ENCODE measurements at regions not wholly inside any gene's neighbourhood (a gene's known extent, or its start where the extent isn't known, plus 50 kb on each side); places are given as distances from the start of the nearest gene placed in this dataset.

GRCh38 chr16:79661578-79661977 is 61.0 kb upstream of the MAF start:
- Histone ChIP-seq H3K4me1 (no peaks in the 10 kb centered on the region), H3K27ac (no peak overlapping the region), H3K27me3 (no peaks in the 10 kb centered on the region), H3K36me3 (no peaks in the 10 kb centered on the region), H3K4me3 (no peak overlapping the region), H3K9me3 (no peaks in the 10 kb centered on the region)
- TF ChIP-seq CTCF (IDR thresholded peaks at IDR 0.05) = no peak
- ATAC-seq (no peak), DNase-seq (no peak)
- intact Hi-C loops (cut with DNase I) = no loop called here

GRCh38 chr16:79659344-79659743 is 58.8 kb upstream of the MAF start:
- no peak for TF ChIP-seq CTCF (IDR thresholded peaks at IDR 0.05)
- Histone ChIP-seq H3K27ac (no peak overlapping the region), H3K9me3 (no peaks in the 10 kb centered on the region), H3K27me3 (no peaks in the 10 kb centered on the region), H3K4me1 (no peaks in the 10 kb centered on the region), H3K4me3 (no peak overlapping the region), H3K36me3 (no peaks in the 10 kb centered on the region)
- DNase-seq (no peak), ATAC-seq (no peak)
- intact Hi-C loops (cut with DNase I) = no loop called here

- no peak overlapping the region for H3K4me3 ChIP-seq
- DNase-seq = peak in 1 of 4 donors; percentile 48
- H3K36me3 ChIP-seq = no peaks in the 10 kb centered on the region
- H3K9me3 ChIP-seq = no peaks in the 10 kb centered on the region
- H3K27me3 ChIP-seq = no peaks in the 10 kb centered on the region
- no peaks in the 10 kb centered on the region for H3K4me1 ChIP-seq
- peak; percentile 43 for ATAC-seq
- no peak overlapping the region for H3K27ac ChIP-seq
- intact Hi-C loops (cut with DNase I) = no loop called here
- TF ChIP-seq CTCF (IDR thresholded peaks at IDR 0.05) = no peak
These were observed 57.9 kb upstream of the MAF start for GRCh38 chr16:79658301-79659033.

- peak; percentile 58 for ATAC-seq
- no peak for DNase-seq
- no peaks in the 10 kb centered on the region for H3K36me3 ChIP-seq
- no peaks in the 10 kb centered on the region for H3K4me1 ChIP-seq
- H3K27ac ChIP-seq = no peak overlapping the region
- H3K4me3 ChIP-seq = no peak overlapping the region
- no peaks in the 10 kb centered on the region for H3K27me3 ChIP-seq
- no peak for TF ChIP-seq CTCF (IDR thresholded peaks at IDR 0.05)
- intact Hi-C loops (cut with DNase I) = no loop called here
- no peaks in the 10 kb centered on the region for H3K9me3 ChIP-seq
These were observed 56.1 kb upstream of the MAF start for GRCh38 chr16:79656553-79657115.

GRCh38 chr16:79653373-79653891 is 52.9 kb upstream of the MAF start:
- H3K4me3 ChIP-seq = no peak overlapping the region
- H3K9me3 ChIP-seq = no peaks in the 10 kb centered on the region
- TF ChIP-seq CTCF (IDR thresholded peaks at IDR 0.05) = no peak
- H3K27me3 ChIP-seq = no peaks in the 10 kb centered on the region
- H3K4me1 ChIP-seq = no peaks in the 10 kb centered on the region
- H3K27ac ChIP-seq = no peak overlapping the region
- DNase-seq (peak; percentile 33 to 95 (median 72)), ATAC-seq (no peak)
- H3K36me3 ChIP-seq = no peaks in the 10 kb centered on the region
- intact Hi-C loops (cut with DNase I) = no loop called here

All from left lung (tissue), 4 donors.